Suprapubic skin (tissue), 4 donors: ENCODE measurements at regions not wholly inside any gene's neighbourhood (a gene's known extent, or its start where the extent isn't known, plus 50 kb on each side); places are given as distances from the start of the nearest gene placed in this dataset.

Source experiments
- DNase-seq, 2 donors: peaks; one replicate each; pipeline ENCODE4 v3.0.0-alpha.2; 2019; ENCODE audit warnings: low spot score in 2 of 2
- H3K27ac ChIP-seq: fragments of 200-600 bp; sonication (generic); one replicate; pipeline ENCODE4 v1.5.1; 2019
- H3K27me3 ChIP-seq: fragments of 200-600 bp; sonication (generic); one replicate; pipeline ENCODE4 v1.5.1; 2019
- H3K36me3 ChIP-seq: fragments of 200-600 bp; sonication (generic); one replicate; pipeline ENCODE4 v1.5.1; 2019
- H3K4me1 ChIP-seq: fragments of 200-600 bp; sonication (generic); one replicate; pipeline ENCODE4 v1.5.1; 2019
- H3K4me3 ChIP-seq: fragments of 200-600 bp; sonication (generic); one replicate; pipeline ENCODE4 v1.5.1; 2019; ENCODE audit warnings: mild to moderate bottlenecking
- H3K9me3 ChIP-seq: fragments of 200-600 bp; sonication (generic); one replicate; pipeline ENCODE4 v1.5.1; 2019
- EP300 ChIP-seq: sonication (generic); formaldehyde crosslinking; IDR thresholded peaks from one replicate; pipeline ENCODE4 v1.6.1; 2017; ENCODE audit warnings: antibody characterized with exemption
- POLR2A ChIP-seq, 2 donors: fragments of 450-650 bp; IDR thresholded peaks; one replicate each; pipeline ENCODE4 v1.6.1; 2017; ENCODE audit warnings: antibody characterized with exemption in 2 of 2, mild to moderate bottlenecking in 2 of 2, moderate library complexity in 2 of 2
- POLR2AphosphoS5 ChIP-seq, 3 donors: sonication (generic); formaldehyde crosslinking; IDR thresholded peaks; one replicate each; pipeline ENCODE4 v1.6.1; 2017; ENCODE audit warnings: antibody characterized with exemption in 3 of 3
- WGBS: methylation state at CpG from one replicate; pipeline ENCODE4 v1.1.5; 2018; 5-methylcytosine and 5-hydroxymethylcytosine counted together
- TF ChIP-seq, protein P1 (sequence below), 2 donors: fragments of 200-600 bp in 1 of 2; fragments of 450-650 bp in 1 of 2; sonication (generic) in 1 of 2; IDR thresholded peaks; one replicate each; pipeline ENCODE4 v1.5.1; 2016 to 2019; ENCODE audit warnings: antibody characterized with exemption in 2 of 2, mild to moderate bottlenecking in 1 of 2, moderate library complexity in 1 of 2

DNA sequence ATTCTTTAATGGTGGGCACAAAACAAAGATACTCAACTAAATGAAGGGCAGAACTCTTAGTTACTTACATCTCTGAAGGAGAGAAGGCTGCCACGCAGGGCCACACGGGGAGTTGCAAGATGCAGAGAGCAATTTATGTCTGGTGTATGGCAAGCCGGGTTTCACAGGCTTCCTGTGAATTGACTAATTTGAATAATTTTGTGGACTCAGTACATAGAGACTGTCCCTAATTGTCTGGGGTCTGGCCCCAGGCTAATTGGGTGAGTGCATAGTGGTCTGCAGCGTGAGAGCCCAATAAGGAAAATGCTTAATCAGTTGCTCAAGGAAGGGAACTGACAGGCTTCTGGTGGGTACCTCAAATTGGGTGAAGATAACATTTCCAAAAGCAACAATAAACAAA is 205.7 kb downstream of the OTOR start:
- H3K9me3 ChIP-seq: no peaks in the 10 kb centered on the region
- no peaks in the 10 kb centered on the region for H3K36me3 ChIP-seq
- H3K4me1 ChIP-seq: no peaks in the 10 kb centered on the region
- no peaks in the 10 kb centered on the region for H3K27me3 ChIP-seq
- no peak for TF ChIP-seq EP300
- TF ChIP-seq, protein P1, sequence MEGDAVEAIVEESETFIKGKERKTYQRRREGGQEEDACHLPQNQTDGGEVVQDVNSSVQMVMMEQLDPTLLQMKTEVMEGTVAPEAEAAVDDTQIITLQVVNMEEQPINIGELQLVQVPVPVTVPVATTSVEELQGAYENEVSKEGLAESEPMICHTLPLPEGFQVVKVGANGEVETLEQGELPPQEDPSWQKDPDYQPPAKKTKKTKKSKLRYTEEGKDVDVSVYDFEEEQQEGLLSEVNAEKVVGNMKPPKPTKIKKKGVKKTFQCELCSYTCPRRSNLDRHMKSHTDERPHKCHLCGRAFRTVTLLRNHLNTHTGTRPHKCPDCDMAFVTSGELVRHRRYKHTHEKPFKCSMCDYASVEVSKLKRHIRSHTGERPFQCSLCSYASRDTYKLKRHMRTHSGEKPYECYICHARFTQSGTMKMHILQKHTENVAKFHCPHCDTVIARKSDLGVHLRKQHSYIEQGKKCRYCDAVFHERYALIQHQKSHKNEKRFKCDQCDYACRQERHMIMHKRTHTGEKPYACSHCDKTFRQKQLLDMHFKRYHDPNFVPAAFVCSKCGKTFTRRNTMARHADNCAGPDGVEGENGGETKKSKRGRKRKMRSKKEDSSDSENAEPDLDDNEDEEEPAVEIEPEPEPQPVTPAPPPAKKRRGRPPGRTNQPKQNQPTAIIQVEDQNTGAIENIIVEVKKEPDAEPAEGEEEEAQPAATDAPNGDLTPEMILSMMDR (IDR thresholded peaks at IDR 0.05): no peak
- no peak for TF ChIP-seq POLR2AphosphoS5 (IDR thresholded peaks at IDR 0.05)
- TF ChIP-seq POLR2A (IDR thresholded peaks at IDR 0.05): no peak
- no peak for DNase-seq
- H3K4me3 ChIP-seq: no peak overlapping the region
- no peak overlapping the region for H3K27ac ChIP-seq
- 58% methylated on average over 4 of the region's 4 CpGs for WGBS

DNA sequence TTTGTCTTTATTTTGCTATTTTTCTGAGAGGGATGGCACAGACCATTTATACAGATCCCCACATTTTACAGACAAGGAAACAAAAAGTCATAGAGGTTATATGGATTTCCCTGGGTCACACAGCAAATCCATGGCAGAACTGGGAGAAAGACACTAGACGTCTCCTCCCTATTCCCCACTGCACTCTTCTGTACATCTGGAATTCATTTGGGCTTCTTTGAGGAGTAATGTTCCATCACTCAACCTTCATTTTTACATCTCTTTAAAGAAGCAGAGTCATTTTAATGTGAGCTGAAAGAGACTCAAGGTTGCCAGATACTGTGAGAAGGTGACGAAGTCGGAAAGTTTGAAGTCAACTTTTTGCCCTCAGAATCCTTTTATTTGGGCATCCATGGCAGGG is 207.3 kb downstream of the OTOR start:
- DNase-seq: no peak
- Histone ChIP-seq H3K9me3 (no peaks in the 10 kb centered on the region), H3K27ac (no peak overlapping the region), H3K36me3 (no peaks in the 10 kb centered on the region), H3K4me1 (no peaks in the 10 kb centered on the region), H3K4me3 (no peak overlapping the region), H3K27me3 (no peaks in the 10 kb centered on the region)
- TF ChIP-seq POLR2AphosphoS5 (IDR thresholded peaks at IDR 0.05) (no peak), POLR2A (IDR thresholded peaks at IDR 0.05) (no peak), EP300 (no peak)
- TF ChIP-seq, protein P1 (IDR thresholded peaks at IDR 0.05): no peak
- WGBS: 71% methylated on average over 3 of the region's 3 CpGs

DNA sequence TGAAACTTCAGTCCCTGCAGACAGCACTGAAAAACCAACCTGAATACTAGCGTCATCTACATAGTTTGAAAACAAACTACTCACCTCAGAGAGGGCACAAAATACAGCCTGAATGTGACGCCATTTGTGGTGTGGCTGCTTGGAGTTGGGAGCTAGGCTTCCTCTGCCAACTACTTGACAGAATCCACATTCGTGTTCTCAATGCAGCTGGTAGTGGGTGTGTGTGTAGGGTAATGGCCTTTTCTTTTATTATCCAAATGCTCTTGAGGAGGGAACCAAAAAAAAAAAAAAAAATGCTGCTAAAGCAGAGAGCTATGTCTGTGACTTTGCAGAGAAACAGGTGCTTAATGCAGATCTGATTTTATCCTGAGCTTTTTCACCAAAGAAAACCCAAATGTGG is 207.8 kb downstream of the OTOR start:
- Histone ChIP-seq H3K9me3 (no peaks in the 10 kb centered on the region), H3K36me3 (no peaks in the 10 kb centered on the region), H3K4me3 (no peak overlapping the region), H3K27ac (no peak overlapping the region), H3K27me3 (no peaks in the 10 kb centered on the region), H3K4me1 (no peaks in the 10 kb centered on the region)
- no peak for DNase-seq
- TF ChIP-seq EP300 (no peak), POLR2AphosphoS5 (IDR thresholded peaks at IDR 0.05) (no peak)
- TF ChIP-seq, protein P1 (IDR thresholded peaks at IDR 0.05): no peak
- WGBS: 53% methylated on average over 3 of the region's 3 CpGs

DNA sequence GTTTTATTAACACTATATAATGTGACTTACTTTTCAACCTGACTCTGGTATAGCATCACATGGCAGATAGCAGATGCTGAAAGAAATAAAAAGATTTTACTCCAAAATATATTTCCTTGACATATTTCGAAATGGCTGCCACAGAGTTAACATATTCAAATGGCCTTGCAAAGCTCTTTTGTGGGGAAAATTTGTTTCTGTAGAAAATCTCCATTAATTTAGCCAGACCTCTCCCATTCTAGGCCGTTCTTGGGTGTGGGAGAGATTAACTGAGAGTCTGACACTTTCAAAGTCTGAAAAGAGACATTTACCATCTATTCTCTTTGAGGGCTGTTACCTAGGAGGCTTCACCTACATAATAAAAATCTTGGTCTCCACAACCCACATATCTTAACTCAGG is 217.2 kb downstream of the OTOR start:
- Histone ChIP-seq H3K27ac (no peak overlapping the region), H3K4me3 (no peak overlapping the region), H3K27me3 (no peaks in the 10 kb centered on the region), H3K36me3 (no peaks in the 10 kb centered on the region), H3K9me3 (no peaks in the 10 kb centered on the region), H3K4me1 (no peaks in the 10 kb centered on the region)
- TF ChIP-seq, protein P1 (IDR thresholded peaks at IDR 0.05): no peak
- TF ChIP-seq POLR2A (IDR thresholded peaks at IDR 0.05): no peak
- TF ChIP-seq POLR2AphosphoS5 (IDR thresholded peaks at IDR 0.05): no peak
- TF ChIP-seq EP300: no peak
- DNase-seq: no peak
- 74% methylated on average over 2 of the region's 2 CpGs for WGBS

DNA sequence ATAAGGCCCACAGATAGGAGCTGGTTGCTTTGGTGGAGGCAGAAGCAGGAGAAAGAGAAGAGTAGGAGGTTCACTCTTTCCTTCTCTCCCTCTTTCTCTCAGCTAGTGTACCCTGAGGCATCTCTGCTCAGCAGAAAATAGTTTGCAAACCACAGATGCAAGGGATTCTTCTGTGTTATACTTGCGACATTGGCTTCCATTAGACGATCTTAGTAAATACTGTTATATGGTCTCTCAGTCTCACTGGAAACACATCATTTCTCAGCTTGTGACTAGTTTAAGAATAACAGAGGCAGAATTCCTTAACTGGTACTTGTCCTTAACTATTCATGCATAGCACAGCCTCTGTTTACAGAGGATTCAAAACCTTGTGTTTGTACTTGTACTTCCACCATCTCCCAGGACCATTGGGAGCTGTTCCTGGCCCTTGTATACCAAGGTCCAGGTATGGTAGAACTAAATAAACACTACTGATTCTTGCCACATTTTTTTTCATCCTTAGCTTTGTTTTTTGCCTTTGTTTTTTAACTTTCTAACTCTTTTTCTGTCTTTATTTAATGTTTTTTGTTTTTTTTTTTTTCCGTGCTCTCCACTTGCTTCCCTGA is 218.2 kb downstream of the OTOR start:
- Histone ChIP-seq H3K27ac (no peak overlapping the region), H3K4me1 (no peaks in the 10 kb centered on the region), H3K4me3 (no peak overlapping the region), H3K27me3 (no peaks in the 10 kb centered on the region), H3K9me3 (no peaks in the 10 kb centered on the region), H3K36me3 (no peaks in the 10 kb centered on the region)
- no peak for DNase-seq
- no peak for TF ChIP-seq EP300
- TF ChIP-seq POLR2A (IDR thresholded peaks at IDR 0.05): no peak
- TF ChIP-seq POLR2AphosphoS5 (IDR thresholded peaks at IDR 0.05): no peak
- WGBS: 86% methylated on average over 3 of the region's 3 CpGs

DNA sequence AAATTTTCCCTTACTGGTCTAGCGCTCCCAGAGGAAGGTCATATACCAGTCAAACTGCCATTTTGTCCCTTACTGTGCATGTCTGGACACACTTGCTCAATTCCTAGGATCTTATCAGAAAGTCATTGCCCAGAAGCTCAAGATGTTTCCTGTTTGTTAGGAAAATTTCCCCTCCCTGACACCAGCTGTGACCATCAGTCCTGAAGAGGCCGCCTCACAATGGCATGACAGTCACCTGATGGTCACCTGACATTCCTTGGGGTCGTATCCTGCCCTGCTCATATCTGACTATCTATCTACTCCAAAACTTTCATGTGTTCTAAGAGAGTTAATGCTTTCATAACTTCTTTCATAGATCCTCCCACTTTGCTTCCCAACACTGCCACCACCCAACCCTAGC is 219.9 kb downstream of the OTOR start:
- Histone ChIP-seq H3K4me3 (no peak overlapping the region), H3K27me3 (no peaks in the 10 kb centered on the region), H3K36me3 (no peaks in the 10 kb centered on the region), H3K4me1 (no peaks in the 10 kb centered on the region), H3K9me3 (no peaks in the 10 kb centered on the region), H3K27ac (no peak overlapping the region)
- WGBS: 65% methylated on average over 3 of the region's 3 CpGs
- no peak for DNase-seq
- TF ChIP-seq, protein P1 (IDR thresholded peaks at IDR 0.05): no peak
- no peak for TF ChIP-seq POLR2A (IDR thresholded peaks at IDR 0.05)
- TF ChIP-seq EP300: no peak
- no peak for TF ChIP-seq POLR2AphosphoS5 (IDR thresholded peaks at IDR 0.05)
